ENCODE measurements at regions not wholly inside any gene's neighbourhood (a gene's known extent, or its start where the extent isn't known, plus 50 kb on each side); places are given as distances from the start of the nearest gene placed in this dataset.
"Not testable (repeated sequence)": the region's sequence is repeated elsewhere in the genome, so short reads cannot be mapped to it uniquely, and the experiment has no call there.

GRCh38 chr12:16789204-16789790 lies 183.3 kb upstream of the LMO3 start:
- H3K4me3 ChIP-seq (ENCODE audit: low read depth, low read length): no peak overlapping the region
- peak; percentile 20 for DNase-seq (ENCODE audit: low read depth)
- no peak for TF ChIP-seq CTCF (IDR thresholded peaks at IDR 0.05; ENCODE audit: insufficient read depth, low read depth, low read length, missing control alignments)

GRCh38 chr12:16788506-16789203 lies 182.7 kb upstream of the LMO3 start:
- no peak overlapping the region for H3K4me3 ChIP-seq (ENCODE audit: low read depth, low read length)
- TF ChIP-seq CTCF (IDR thresholded peaks at IDR 0.05; ENCODE audit: insufficient read depth, low read depth, low read length, missing control alignments): no peak
- no peak for DNase-seq (ENCODE audit: low read depth)

GRCh38 chr12:16785953-16786352 lies 180.0 kb upstream of the LMO3 start:
- no peak for TF ChIP-seq CTCF (IDR thresholded peaks at IDR 0.05; ENCODE audit: insufficient read depth, low read depth, low read length, missing control alignments)
- DNase-seq (ENCODE audit: low read depth): no peak
- H3K4me3 ChIP-seq (ENCODE audit: low read depth, low read length): no peak overlapping the region

- no peak for TF ChIP-seq CTCF (IDR thresholded peaks at IDR 0.05; ENCODE audit: insufficient read depth, low read depth, low read length, missing control alignments)
- H3K4me3 ChIP-seq (ENCODE audit: low read depth, low read length): no peak overlapping the region
- no peak for DNase-seq (ENCODE audit: low read depth)
These were observed 179.6 kb upstream of the LMO3 start for GRCh38 chr12:16785524-16785923.

- not testable (repeated sequence) for H3K4me3 ChIP-seq (ENCODE audit: low read depth, low read length); DNase-seq (ENCODE audit: low read depth)
These were observed 163.2 kb upstream of the LMO3 start for GRCh38 chr12:16769129-16769528.

GRCh38 chr12:16766736-16767135 lies 160.8 kb upstream of the LMO3 start:
- no peak for DNase-seq (ENCODE audit: low read depth)
- no peak for TF ChIP-seq CTCF (IDR thresholded peaks at IDR 0.05; ENCODE audit: insufficient read depth, low read depth, low read length, missing control alignments)
- no peak overlapping the region for H3K4me3 ChIP-seq (ENCODE audit: low read depth, low read length)

- DNase-seq (ENCODE audit: low read depth): no peak
- TF ChIP-seq CTCF (IDR thresholded peaks at IDR 0.05; ENCODE audit: insufficient read depth, low read depth, low read length, missing control alignments): no peak
- no peak overlapping the region for H3K4me3 ChIP-seq (ENCODE audit: low read depth, low read length)
These were observed 157.9 kb upstream of the LMO3 start for GRCh38 chr12:16763901-16764300.
